ENCODE measurements at regions not wholly inside any gene's neighbourhood (a gene's known extent, or its start where the extent isn't known, plus 50 kb on each side); places are given as distances from the start of the nearest gene placed in this dataset.

DNA sequence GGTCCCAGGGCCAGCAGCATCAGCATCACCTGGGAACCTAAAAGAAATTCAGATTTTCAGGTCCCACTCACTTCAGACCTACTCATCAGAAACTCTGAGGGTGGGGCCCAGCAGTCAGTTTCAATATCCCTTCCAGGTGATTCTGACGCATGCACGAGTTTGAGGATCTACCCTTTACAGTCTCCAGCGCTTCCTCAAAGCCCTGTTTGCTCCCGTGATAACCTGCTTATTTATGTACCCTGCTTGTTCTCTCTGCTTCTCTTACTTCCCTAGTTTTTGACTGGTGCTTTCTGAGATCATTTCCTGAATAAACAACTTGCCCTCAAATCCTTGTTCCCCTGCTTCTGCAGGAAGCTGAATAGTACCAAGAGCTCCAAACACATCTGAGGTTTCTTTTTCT, 245.3 kb downstream of the ZNF621 start:
- TF ChIP-seq, protein P1, sequence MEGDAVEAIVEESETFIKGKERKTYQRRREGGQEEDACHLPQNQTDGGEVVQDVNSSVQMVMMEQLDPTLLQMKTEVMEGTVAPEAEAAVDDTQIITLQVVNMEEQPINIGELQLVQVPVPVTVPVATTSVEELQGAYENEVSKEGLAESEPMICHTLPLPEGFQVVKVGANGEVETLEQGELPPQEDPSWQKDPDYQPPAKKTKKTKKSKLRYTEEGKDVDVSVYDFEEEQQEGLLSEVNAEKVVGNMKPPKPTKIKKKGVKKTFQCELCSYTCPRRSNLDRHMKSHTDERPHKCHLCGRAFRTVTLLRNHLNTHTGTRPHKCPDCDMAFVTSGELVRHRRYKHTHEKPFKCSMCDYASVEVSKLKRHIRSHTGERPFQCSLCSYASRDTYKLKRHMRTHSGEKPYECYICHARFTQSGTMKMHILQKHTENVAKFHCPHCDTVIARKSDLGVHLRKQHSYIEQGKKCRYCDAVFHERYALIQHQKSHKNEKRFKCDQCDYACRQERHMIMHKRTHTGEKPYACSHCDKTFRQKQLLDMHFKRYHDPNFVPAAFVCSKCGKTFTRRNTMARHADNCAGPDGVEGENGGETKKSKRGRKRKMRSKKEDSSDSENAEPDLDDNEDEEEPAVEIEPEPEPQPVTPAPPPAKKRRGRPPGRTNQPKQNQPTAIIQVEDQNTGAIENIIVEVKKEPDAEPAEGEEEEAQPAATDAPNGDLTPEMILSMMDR (IDR thresholded peaks at IDR 0.05): no peak
- no peak for TF ChIP-seq POLR2A (IDR thresholded peaks at IDR 0.05)

All from esophagus squamous epithelium (tissue), 4 donors.